Right kidney (tissue), 1 donor: ENCODE measurements at regions not wholly inside any gene's neighbourhood (a gene's known extent, or its start where the extent isn't known, plus 50 kb on each side); places are given as distances from the start of the nearest gene placed in this dataset.
"Not testable (repeated sequence)": the region's sequence is repeated elsewhere in the genome, so short reads cannot be mapped to it uniquely, and the experiment has no call there.

ENCODE experiments used
- DNase-seq: peaks from one replicate; pipeline ENCODE4 v3.0.0-alpha.2; 2016

GRCh38 chr9:83138422-83139135, 75.6 kb upstream of the RASEF start:
- DNase-seq = no peak

GRCh38 chr9:83133316-83133715, 70.4 kb upstream of the RASEF start:
- DNase-seq = no peak

GRCh38 chr9:83132768-83133167, 69.8 kb upstream of the RASEF start:
- DNase-seq = no peak

GRCh38 chr9:83130541-83130940, 67.6 kb upstream of the RASEF start:
- no peak for DNase-seq

GRCh38 chr9:83125671-83126070, 62.7 kb upstream of the RASEF start:
- DNase-seq = no peak

- DNase-seq = no peak
These were observed 56.9 kb upstream of the RASEF start for GRCh38 chr9:83119873-83120272.

GRCh38 chr9:83116026-83116425, 53.1 kb upstream of the RASEF start:
- DNase-seq = no peak

GRCh38 chr9:83113445-83113844, 50.5 kb upstream of the RASEF start:
- not testable (repeated sequence) for DNase-seq
